NB4 (cell line): ENCODE measurements at regions not wholly inside any gene's neighbourhood (a gene's known extent, or its start where the extent isn't known, plus 50 kb on each side); places are given as distances from the start of the nearest gene placed in this dataset.

ENCODE experiments used
- CTCF ChIP-seq: IDR thresholded peaks from one replicate; pipeline ENCODE4 v1.5.1; 2012; ENCODE audit warnings: low read depth, low read length
- MAX ChIP-seq: IDR thresholded peaks from 2 replicates; pipeline ENCODE4 v1.6.1; 2011; ENCODE audit warnings: low read depth, low read length
- MYC ChIP-seq: IDR thresholded peaks from 2 replicates; pipeline ENCODE4 v1.6.1; 2011; ENCODE audit warnings: low read depth, low read length
- POLR2A ChIP-seq: IDR thresholded peaks from 2 replicates; pipeline ENCODE4 v1.6.1; 2011; ENCODE audit warnings: mild to moderate bottlenecking; ENCODE audit not compliant: insufficient read length; ENCODE audit errors: extremely low read depth

DNA sequence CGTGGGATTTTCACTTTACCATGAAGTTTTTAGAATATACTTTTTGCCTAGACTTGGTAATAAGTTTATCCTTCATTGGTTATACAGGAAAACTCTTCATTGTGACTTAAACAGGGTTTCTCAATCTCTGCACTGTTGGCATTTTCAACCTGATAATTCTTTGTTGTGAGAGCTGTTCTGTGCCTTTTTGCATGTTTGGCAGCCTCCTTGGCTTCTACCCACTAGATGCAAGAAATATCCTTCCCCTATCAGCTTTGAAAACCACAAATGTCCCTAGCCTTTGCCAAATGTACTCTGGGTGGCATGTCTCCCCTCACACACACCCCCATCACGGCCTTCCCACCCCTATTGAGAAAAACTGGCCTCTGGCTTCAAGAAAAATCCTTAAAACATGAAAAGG lies 180.9 kb downstream of the ESM1 start:
- TF ChIP-seq CTCF: no peak
- no peak for TF ChIP-seq MAX
- TF ChIP-seq MYC: no peak
- TF ChIP-seq POLR2A: no peak
